Urothelium cell line (cell line): ENCODE measurements at regions not wholly inside any gene's neighbourhood (a gene's known extent, or its start where the extent isn't known, plus 50 kb on each side); places are given as distances from the start of the nearest gene placed in this dataset.
"Not testable (repeated sequence)": the region's sequence is repeated elsewhere in the genome, so short reads cannot be mapped to it uniquely, and the experiment has no call there.

Experiments
- DNase-seq: peaks from one replicate; pipeline ENCODE4 v3.0.0; 2011; ENCODE audit warnings: low spot score, mixed read lengths
- FAIRE-seq: peaks from 2 replicates; lab custom pipeline; 2011; peaks lifted over from hg19 to GRCh38; lab: Jason Lieb, UNC

DNA sequence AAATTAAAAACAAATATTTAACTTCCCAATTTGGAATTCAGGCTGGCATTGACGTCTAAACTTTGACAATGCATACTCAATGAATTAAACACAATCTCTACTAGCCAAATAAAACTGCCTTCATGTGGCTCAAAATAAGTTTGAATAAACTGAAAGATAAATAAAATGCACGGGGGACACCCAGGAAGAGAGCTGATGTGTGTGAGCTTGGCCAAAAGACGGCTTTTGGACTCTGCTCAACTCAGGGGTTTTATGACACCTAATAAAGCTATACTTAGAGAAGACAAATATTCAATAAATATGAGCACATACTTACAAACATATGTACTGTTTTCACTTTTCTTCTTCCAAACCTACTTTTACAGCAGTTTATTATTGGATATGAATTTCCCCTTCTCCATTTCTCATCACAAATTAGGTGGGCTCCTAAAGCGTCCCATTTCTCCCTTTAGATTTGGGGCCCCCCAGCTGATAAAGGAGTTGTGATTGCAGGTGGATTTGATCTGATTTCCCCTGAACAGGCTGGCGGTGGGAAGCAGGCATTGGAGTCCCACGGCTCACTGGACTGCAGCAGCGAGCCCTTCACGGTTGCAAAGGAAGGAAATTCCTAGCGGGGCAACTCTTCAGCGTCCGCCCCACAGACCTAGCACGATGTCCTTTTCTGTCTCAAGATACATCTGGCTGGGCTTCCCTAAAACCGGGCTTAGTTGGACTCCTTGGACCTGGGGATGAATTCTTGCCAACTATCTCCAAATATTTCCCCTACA is 79.6 kb downstream of the INSIG1 start:
- DNase-seq: no peak
- FAIRE-seq: no peak

- DNase-seq: no peak
- FAIRE-seq: no peak
Measured at GRCh38 chr7:155377838-155378579, 79.9 kb upstream of the EN2 start.

DNA sequence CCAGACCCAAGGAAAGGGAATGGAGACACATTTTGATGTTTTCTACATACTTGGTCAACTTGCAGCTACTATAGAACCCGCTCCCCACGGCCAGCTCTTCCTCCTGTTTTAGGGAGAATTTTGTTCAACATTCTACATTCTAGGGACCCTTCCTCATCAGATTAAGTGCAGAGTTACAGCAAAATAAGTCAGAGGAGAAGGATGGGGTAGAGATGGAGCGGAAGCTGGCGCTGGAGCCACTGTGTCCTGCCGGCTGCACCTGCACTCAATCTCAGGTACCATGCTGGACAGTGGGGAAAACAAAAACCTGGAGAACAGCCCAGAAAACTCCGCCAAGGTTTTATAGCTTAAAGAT is 79.4 kb upstream of the EN2 start:
- FAIRE-seq: no peak
- DNase-seq: no peak

DNA sequence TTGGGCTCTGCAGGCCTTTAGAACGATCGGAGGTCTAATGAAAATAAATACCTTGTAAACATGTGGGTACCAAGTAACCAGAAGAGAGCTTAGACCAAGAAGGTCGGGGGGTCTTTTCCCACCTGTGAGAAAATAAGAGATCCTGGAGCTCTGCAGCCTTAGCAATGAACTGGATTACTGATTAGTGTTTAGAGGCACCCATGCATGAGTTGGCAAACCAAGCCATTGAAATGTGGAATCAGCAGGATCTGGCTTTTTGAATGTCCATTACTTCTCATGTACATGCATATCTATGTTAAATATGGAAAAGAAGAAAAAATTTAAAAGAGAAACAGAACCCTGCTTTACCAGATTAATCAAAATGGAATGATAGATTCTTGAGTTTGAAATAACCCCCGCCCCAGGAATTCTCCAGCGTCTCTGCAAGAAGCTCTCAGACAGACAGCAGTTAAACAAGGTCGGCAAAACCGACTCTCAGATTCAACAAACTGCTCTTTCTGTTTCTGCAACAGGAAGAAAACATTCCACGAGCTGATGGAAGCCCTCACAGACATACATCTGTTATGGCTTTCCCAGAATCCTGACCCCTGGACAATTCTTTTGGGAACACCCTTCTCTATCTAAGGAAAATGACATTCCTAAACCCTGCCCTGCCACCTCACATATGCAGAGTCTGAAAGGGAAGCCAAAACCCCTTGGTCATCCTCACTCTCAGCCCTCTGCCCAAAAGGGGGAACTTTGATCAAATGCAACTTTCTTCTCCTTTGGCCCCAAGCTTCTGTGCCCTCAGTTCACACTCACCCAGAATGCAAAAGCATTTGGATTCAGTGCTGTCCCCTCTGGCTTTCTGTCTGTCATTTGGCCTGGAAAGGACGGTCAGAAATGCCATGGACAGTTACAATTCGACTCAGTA is 78.7 kb upstream of the EN2 start:
- FAIRE-seq (no peak), DNase-seq (no peak)

- FAIRE-seq (no peak), DNase-seq (peak; percentile 50)
Measured at GRCh38 chr7:155380221-155380861, 77.6 kb upstream of the EN2 start.

DNA sequence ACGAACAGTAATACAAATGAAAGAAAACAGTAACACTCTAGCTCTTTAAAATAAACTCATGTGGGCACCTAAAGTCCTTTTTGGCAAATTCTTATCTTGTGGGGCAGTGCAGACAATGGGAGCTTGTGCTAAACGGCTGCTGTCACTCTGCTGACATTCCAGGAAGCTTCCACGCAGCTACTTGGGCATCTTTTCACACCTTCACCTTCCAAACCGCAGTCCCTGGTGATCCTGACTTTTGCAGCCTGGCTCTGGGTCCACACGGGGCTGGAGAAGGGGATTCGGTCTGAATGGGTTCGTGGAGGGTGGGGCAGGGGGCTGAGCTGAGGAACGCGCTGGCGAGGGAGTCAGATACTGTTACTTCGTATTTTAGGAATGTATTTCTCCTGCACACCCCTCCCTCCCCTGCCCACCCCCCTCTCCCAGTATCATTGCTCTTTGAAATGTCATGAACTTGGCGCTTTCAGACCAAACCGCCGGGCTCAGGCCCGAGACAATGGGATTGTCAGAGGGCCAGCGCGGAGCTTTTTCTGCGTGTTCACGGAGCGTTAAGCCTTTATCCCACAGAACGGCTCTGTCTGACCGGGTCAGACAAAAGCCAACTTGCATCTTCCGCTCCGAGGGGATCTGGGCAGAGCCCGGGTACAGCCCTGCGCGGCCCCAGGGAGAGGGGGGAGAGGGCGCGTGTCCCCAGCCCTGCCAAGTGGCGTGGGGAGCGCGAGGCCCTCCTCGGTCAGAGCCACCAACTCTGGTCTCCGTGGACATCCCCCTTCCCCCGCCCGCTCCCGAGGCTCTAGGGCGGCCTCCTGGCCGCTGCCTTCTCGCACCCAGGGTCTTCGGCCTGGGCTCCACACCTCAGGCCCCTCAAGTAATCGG is 76.7 kb upstream of the EN2 start:
- DNase-seq (no peak), FAIRE-seq (no peak)

DNA sequence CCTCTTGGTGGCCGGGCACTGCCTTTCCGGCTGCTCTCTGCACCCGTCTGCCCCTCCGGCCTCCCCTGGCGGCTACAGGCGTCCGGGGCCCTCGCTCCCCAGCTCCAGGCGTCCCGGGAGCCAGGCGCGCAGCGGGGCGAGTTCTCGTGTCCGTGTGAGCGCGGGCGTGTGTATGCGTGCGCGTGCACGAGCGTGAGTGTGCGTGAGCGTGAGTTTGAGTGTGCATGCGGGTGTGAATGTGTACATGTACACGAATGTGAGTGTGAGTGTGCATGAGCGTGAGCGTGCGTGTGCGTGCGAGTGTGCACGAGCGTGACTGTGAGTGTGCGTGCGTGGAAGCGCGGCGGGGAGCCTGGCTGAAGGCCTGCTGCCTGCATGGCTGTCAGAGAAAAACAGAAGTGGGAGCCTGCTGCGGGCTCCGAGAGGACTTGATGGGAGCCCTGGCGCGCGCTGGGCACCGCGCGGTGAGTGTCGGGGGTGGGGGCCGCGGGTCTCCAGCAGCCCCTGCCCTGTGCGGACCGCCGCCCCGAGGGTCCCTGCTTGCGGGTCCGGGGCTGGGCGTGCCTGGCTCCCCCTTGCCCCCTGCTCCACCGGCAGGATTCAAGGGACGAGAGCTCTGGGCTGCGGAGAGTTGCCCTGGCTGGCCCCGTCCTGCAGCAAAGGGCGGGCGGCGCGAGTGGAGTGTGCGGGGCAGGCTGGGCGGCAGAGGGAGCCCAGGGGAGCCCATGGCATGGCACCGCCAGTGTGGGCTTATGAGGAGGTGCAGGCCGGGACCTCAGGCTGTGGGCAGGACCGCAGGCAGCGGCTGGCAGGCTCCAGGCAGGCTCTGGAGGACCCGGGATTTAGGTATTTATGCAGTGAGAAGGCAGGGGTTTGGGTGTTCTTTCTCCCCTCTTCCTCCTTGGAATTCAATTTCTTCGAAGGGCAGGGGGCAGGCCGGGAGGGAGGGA is 75.8 kb upstream of the EN2 start:
- DNase-seq (no peak), FAIRE-seq (no peak)

DNA sequence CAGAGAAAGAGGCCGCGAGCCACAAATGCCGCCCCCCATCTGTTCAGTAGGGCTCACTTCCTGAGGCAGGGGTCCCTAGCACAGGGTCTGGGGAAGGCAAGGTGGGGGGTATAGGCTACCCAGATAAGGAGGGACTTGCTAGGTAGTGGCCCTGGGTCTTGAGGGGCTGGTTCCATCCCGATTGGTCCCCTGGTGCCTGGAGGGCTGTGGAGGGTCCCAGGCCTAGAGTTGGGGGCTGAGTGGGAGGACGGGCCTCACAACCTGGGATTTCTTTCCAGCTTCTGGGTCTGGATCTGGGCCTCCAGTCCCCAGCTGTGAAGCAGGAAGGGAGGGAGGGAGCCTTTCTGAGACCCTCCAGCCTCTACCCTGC is 75.1 kb upstream of the EN2 start:
- DNase-seq: no peak
- no peak for FAIRE-seq

DNA sequence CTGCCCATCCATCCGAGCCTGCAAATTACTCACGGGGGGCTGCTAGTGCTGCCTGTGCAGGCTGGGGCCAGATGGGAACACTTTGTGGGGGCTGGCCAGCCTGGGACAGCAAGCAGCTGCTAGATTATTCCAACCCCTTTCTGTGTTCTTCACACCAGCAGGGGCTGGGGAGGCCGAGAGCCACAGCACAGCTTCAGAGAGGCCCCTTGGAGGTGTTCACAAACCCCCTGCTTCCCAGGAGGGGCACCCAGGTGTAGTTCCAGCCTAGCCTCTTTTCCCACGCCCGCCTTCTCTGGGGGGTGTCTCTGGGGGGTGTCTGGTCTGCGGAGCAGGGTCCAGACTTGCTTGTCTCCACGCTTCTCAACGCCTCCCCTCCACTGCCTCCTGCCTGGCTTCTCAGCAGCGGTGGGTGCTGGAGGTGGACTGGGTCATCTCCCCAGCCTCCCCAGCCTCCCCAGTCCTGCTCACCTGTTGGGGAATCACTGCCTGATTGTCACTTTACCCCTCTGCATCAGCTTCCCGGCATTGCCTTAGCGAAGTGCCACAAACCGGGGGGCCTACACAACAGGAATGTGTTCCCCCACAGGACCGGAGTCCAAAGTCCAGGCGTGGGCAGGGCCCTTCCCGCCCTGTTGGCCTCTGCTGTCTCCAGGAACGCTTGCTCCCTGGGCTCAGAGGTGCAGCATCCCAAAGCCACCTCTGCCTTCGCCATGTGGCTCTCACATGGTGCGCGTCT is 74.0 kb upstream of the EN2 start:
- FAIRE-seq: no peak
- DNase-seq: no peak

GRCh38 chr7:155384751-155385150 is 73.2 kb upstream of the EN2 start:
- FAIRE-seq (no peak), DNase-seq (no peak)

GRCh38 chr7:155385182-155385581 is 72.7 kb upstream of the EN2 start:
- not testable (repeated sequence) for DNase-seq, FAIRE-seq

- FAIRE-seq: no peak
- no peak for DNase-seq
Measured at GRCh38 chr7:155386608-155387007, 71.3 kb upstream of the EN2 start.

GRCh38 chr7:155387066-155387620 is 70.8 kb upstream of the EN2 start:
- FAIRE-seq (no peak), DNase-seq (no peak)

DNA sequence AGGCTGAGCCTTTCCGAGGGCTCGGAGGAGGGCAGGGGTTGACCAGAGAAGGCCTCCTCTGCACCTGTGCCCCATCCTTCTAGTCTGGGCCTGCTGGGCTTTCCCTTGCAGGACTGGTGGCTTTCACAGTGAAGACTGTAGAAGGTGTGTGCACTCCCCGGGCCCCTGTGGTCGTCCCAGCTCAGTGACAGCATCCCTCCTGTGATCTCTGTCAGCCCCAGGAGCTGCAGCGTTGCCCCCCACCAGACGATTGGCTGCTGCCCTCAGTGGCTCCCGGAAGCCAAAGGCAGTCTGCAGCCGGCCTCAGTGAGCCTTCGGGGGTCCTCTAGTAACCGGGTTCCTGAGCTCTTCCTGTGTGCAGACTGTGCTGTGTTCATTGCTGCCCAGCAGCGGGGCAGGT is 69.4 kb upstream of the EN2 start:
- FAIRE-seq (no peak), DNase-seq (no peak)

GRCh38 chr7:155391414-155391813 is 66.5 kb upstream of the EN2 start:
- no peak for FAIRE-seq
- DNase-seq: no peak

- DNase-seq (no peak), FAIRE-seq (no peak)
Measured at GRCh38 chr7:155392726-155393570, 65.0 kb upstream of the EN2 start.

- FAIRE-seq: no peak
- DNase-seq: no peak
Measured at GRCh38 chr7:155394413-155394812, 63.5 kb upstream of the EN2 start.
